IPS-11a (cell line): ENCODE measurements at regions not wholly inside any gene's neighbourhood (a gene's known extent, or its start where the extent isn't known, plus 50 kb on each side); places are given as distances from the start of the nearest gene placed in this dataset.
"Not testable (repeated sequence)": the region's sequence is repeated elsewhere in the genome, so short reads cannot be mapped to it uniquely, and the experiment has no call there.

ENCODE experiments used
- H3K4me3 ChIP-seq: one replicate; pipeline ENCODE4 v1.5.1; 2013; ENCODE audit warnings: low read depth, low read length, control low read depth

DNA sequence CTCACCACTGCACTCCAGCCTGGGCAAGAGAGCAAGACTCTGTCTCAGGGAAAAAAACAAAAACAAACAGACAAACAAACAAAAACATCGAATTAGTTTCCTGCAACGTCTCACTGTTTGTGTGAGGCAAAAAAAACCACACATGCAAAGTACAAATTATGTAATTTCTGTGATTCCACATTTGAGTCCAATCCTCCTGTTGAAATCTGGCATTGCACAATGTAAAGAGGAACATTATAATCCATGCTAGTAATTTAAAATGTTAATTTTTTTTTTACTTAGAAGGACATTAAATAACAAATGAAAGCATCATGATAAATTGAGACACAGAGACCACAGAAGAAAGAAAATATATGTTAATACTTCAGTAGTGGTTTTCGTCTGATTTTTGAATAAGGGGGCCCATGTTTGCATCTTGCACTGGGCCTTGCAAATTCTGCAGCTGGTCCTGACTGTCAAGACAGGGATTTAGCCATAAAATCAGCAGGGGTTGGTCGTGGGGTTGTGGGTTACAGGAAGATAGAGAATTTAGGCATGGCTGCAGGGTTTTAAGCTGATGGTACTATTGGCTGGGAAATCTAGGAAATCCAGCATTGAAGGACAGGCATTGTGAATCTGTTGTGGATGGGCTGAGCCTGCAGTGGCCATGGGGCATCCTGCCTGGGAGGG is 102.6 kb upstream of the ALDH3B2 start:
- H3K4me3 ChIP-seq = no peak overlapping the region

DNA sequence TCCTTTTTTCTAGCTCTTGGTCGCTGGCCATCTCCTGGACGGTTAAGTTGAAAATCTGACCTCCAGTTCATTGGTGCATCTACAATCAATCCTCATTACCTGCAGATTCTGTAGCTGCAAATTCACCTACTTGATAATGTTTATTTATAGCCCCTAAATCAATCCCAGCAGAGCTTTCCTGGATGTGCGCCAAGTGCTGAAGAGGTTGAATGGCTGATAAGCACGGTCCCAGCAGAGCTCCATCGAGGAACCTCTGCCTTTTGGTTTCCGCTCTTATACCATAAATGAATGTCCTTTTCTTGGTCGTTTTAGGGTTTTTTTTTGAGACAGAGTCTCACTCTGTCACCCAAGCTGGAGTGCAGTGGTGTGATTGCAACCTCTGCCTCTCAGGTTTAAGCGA is 99.8 kb upstream of the ALDH3B2 start:
- H3K4me3 ChIP-seq = not testable (repeated sequence)

DNA sequence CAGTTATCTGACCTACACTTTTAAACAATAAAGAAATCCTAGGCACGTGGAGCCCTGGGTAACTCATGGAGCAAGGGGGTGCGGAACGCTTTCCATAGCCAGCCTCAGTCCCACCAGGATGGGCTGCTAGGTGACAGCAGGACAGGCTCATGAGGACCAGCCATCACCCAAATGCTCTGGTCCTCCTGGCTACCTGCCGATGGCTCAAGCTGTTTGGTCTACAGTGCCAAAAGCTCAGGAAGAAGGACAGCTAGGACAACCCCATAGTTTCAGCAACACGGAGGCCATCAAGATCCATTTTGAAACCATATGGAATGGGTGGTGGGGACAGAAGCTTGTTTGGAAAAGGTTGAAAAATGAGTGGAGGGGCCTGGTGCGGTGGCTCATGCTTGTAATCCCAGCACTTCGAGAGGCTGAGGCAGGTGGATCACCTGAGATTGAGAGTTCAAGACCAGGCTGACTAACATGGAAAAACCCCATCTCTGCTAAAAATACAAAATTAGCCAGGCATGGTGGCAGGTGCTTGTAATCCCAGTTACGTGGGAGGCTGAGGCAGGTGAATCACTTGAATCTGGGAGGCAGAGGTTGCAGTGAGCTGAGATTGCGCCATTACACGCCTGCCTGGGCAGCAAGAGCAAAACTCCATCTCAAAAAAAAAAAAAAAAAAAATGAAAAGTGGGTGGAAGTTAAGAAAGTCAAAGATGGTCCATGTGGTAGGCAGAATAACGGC is 93.7 kb upstream of the ALDH3B2 start:
- H3K4me3 ChIP-seq = not testable (repeated sequence)

DNA sequence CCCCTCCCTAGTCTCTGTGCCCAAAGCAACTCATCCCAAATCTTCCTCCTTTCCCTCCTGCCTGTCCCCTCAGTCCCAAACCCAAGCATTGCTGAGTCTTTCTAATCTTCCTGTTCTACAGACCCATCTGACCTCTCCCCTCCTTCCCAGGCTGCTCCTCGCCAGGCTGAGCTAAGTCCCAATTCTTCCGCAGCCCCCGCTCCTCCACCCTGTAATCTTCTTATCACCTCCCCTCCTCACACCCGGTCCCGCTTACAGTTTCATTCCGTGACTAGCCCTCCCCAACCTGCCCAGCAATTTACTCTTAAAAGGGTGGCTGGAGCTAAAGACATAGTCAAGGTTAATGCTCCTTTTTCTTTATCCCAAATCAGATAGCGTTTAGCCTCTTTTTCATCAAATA is 86.8 kb upstream of the ALDH3B2 start:
- H3K4me3 ChIP-seq = not testable (repeated sequence)

DNA sequence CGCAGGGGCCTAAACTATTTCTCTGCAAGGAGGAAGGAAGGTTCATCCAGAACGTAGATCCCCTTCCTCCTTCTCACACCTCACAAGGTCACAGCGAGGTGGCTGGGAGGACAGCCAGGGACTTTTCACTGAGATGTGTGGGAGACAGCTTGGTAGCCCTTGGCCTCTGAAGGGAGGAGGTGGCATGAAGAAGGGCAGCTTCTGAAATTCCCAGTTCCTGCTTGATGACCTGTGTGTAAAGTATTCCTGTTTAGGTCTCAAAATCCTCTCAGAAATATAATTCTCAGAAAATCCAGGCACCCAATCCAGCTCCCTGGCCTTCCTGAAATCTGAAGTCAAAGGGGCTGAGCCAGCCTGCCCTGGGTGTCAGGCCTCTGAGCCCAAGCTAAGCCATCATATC is 84.9 kb upstream of the ALDH3B2 start:
- not testable (repeated sequence) for H3K4me3 ChIP-seq

DNA sequence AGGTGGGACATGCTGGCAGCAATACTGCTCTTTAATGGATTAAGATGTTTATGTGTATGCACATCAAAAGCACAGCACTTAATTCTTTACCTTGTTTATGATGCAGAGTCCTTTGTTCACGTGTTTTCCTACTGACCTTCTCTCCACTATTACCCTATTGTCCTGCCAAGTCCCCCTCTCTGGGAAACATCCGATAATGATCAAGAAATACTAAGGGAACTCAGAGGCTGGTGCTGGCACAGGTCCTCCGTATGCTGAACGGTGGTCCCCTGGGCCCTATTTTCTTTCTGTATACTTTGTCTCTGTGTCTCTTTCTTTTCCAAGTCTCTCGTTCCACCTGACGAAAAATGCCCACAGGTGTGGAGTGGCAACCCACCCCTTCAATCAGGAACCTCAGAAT is 84.0 kb upstream of the ALDH3B2 start:
- not testable (repeated sequence) for H3K4me3 ChIP-seq

DNA sequence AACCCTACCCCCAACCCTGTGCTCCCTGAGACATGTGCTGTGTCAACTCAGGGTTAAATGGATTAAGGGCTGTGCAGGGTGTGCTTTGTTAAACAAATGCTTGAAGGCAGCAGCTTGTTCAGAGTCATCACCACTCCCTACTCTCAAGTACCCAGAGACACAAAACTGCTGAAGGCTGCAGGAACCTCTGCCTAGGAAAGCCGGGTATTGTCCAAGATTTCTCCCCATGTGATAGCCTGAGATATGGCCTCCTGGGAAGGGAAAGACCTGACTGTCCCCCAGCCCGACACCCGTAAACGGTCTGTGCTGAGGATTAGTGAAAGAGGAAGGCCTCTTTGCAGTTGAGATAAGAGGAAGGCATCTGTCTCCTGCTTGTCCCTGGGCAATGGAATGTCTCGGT is 83.6 kb upstream of the ALDH3B2 start:
- H3K4me3 ChIP-seq = not testable (repeated sequence)

DNA sequence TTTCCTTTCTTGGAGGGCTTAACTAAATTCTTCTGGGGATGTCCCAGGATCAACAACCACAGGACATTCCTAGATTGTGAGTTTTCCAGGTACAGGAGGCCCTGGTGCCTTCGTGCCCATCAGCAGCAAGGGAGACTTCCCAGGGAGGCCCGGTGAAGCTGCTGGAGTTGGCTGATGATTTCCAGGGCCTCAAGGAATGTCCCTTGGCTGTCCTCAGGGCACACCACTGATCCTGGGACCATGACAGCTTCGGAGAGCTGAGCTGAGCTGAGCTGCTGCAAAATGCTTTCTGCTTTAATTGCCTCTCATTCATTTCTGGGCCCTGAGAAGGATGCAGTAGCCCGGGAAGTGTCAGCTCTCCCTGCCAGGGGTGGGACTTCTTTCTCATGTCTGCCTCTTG is 79.4 kb upstream of the ALDH3B2 start:
- H3K4me3 ChIP-seq = not testable (repeated sequence)

DNA sequence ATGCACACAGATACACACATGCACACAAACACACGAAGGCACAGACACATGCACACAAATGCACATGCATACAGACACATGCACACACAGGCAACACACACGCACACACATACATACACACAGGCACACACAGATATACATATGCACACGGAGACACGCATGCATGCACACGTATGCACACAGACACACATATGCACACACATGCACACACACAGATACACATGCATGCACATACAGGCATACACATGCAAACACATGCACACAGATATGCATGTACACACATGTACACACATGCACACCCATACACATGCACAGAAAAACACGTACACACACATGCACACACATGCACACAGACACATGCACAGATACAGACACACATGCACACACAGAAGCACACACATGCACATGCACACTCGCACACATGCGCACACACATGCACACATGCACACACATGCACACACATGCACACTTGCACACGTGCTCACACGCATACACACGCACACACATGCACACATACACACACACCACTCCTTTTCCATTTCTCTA is 70.8 kb upstream of the ALDH3B2 start:
- H3K4me3 ChIP-seq = no peak overlapping the region

DNA sequence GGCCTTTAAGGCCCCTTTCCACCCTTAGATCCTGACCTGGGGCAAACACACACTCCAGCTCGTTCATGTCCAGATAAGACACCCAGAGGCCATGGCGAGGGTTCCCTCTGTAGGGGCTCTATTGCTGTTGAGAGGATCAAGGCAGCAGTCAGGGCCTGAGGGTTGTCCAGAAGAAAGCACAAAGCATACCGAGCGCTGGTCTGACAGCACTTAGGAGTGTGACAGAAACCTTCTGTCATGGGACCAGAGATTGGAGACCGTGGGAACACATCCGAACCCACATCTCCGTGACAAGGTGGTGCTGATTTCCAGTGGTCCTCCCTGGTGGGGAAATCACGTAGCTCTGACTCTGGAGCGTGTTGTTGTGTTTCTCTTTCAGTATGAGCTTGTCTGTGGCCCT is 69.8 kb upstream of the ALDH3B2 start:
- not testable (repeated sequence) for H3K4me3 ChIP-seq

DNA sequence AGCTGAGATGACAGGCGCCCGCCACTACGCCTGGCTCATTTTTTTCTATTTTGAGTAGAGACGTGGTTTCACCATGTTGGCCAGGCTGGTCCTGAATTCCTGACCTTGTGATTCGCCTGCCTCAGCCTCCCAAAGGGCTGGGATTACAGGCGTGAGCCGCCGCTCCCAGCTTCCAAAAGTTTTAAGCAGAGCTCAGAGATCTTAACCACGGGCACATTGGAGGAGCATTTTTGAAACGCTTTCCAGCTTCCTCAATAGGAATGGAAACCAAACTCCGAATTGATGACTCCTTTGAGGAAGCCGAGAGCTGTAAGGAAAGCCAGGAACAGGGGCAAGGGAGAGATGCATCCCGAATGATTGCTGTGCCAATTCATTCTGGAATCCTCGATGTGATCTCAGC is 63.8 kb upstream of the ALDH3B2 start:
- not testable (repeated sequence) for H3K4me3 ChIP-seq

DNA sequence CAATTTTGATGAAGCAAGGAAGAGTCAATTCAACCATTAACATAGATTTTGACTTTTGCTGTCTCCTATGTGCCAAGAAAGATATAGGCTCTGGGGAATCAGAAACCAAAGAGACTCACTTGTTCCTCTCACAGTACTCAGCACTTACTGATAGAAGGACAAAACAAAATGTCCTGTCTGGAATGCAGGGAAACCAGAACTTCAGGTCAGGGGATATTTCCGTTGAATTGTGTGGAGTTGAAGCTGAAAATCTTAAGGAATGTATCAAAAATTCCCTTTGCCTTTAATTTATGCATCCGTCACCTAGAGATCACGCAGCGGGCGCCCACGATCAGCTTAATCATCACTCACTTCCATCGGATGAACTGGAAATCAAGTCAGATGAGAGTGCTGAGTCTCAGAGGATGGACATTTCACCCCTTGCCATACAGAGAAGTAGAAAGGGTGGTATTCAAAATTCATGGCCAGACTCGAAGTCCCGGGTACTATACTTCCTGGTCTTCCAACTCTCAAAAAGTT is 63.2 kb upstream of the ALDH3B2 start:
- H3K4me3 ChIP-seq = not testable (repeated sequence)

DNA sequence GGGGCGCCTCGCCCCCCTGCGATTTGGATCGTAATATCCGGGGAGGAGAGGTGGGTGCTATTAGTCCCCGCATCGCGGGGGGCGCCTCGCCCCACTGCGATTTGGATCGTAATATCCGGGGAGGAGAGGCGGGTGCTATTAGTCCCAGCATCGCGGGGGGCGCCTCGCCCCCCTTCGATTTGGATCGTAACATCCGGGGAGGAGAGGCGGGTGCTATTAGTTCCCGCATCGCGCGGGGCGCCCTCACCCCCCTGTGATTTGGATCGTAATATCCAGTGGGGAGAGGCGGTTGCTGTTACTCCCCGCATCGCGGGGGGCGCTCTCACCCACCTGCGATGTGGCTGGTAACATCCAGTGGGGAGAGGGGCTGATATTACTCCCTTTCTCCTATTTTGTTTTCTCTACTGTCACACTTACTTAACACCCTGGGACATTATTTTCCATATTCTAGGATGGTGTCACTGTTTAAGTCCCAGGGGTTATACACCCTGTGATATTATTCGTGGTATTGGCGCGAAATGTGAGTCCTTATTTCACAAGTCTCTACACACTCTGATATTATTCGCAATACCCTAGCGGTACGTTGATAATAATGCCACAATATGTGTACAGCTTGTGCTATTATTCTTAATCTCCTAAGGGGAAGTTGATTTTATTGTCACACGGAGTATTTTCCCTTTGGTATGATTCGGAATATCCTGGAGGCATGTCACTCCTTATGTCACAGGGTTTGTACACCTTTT is 57.8 kb upstream of the ALDH3B2 start:
- peak overlapping the region; percentile 42 for H3K4me3 ChIP-seq

DNA sequence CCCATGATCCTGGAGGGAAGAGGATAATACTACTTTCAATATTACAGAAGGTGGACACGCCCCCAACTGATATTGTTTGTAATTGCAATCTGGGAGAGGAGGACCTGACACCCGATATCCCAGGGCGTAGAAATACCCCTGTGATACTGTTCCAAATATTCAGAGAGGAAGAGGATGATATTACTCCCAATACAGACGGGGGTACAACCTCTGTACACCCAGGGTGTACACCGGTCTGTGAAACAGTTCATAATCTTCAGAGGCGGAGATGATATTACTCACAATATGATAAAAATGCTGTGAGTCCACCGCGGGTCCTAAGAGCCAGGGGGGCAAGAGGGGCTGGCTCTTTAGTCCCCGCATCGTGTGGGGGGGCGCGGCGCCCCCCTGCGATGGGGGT is 57.2 kb upstream of the ALDH3B2 start:
- no peak overlapping the region for H3K4me3 ChIP-seq

DNA sequence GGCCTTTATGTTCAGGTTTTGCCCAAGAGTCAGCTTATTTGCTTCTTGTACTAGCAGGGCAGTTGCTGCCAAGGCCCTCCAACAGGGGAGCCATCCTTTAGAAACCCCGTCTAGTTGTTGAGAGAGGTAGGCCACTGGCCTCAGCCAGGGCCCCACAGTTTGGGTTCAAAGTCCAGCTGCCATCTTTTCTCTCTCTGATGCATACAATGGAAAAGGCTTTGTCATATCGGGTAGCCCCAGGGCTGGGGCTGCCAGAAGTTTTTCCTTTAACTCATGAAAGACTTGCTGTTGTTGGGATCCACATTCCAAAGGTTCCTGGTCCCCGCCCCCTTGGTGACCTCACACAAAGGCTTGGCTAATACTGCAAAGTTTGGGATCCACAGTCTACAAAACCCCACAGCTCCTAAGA is 53.7 kb upstream of the ALDH3B2 start:
- H3K4me3 ChIP-seq = not testable (repeated sequence)

DNA sequence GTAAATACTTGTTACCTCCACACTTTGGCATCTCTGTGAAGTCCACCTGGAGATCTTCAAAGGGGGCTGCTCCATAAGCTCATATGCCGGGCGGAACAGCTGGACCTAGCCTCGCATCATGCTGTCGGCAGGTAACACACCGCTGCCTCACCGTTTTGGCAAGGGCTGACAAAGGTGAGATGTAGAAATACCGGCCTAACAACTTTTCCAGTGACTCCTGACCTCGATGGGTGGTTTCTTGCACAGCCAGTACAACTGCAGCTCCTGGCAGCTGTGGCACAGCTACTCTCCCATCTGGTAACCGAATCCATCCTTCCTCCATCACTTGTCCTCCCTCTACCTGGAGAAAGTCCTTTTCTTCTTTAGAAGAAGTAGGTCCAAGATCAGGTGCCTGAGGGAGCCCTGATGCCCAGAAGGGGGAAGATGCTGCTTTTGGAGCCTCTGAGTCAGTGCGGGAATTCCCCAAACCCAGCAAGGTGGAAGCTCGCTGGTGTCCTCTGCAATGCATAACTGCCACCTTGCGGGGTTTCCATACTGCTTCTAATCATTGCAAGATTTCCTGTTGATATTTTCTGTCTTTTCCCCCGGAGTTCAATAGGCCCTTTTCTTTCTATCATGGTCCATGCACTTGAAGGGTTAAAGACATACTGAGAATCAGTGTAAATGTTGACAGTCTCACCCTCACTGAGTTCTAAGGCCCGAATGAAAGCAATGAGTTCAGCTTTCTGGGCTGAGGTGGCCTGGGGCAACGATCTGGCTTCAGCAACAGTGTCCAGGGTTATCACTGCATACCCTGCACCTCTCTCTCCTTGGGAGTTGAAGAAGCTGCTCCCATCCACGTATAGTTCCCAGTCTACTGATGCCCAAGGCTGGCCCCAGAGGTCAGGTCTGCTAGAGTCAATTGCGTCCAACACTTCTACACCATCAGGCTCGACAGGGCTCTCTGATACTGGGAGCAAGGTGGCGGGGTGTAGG is 52.9 kb upstream of the ALDH3B2 start:
- not testable (repeated sequence) for H3K4me3 ChIP-seq
